ENCODE measurements at regions not wholly inside any gene's neighbourhood (a gene's known extent, or its start where the extent isn't known, plus 50 kb on each side); places are given as distances from the start of the nearest gene placed in this dataset.

- H3K27ac ChIP-seq (ENCODE audit: low read length), result no peak overlapping the region
- peaks cover 13% of the 10 kb centered on the region for H3K27me3 ChIP-seq (ENCODE audit: control insufficient read depth, insufficient read depth, low read length)
- H3K4me1 ChIP-seq (ENCODE audit: control insufficient read depth, insufficient read depth, low read length), result peaks cover 9% of the 10 kb centered on the region
- peaks cover 5% of the 10 kb centered on the region for H3K9me3 ChIP-seq (ENCODE audit: control insufficient read depth, low read depth, low read length)
- no peak for DNase-seq
- WGBS (ENCODE audit: insufficient coverage, low lambda C conversion rate), result no CpG with 5 or more reads among the region's 6 CpGs
- H3K4me3 ChIP-seq (ENCODE audit: low read length), result no peak overlapping the region
- H3K36me3 ChIP-seq (ENCODE audit: control insufficient read depth, insufficient read depth, low read length), result no peaks in the 10 kb centered on the region
These were observed 65.2 kb downstream of the CLRN3 start for GRCh38 chr10:127827354-127828140.

Measured in large intestine (tissue), 3 donors.